Inferior parietal cortex (tissue), 1 donor: ENCODE measurements at regions not wholly inside any gene's neighbourhood (a gene's known extent, or its start where the extent isn't known, plus 50 kb on each side); places are given as distances from the start of the nearest gene placed in this dataset.

Experiments used
- DNase-seq: peaks from one replicate; pipeline ENCODE4 v3.0.0-alpha.2; 2016; ENCODE audit errors: extremely low spot score

DNA sequence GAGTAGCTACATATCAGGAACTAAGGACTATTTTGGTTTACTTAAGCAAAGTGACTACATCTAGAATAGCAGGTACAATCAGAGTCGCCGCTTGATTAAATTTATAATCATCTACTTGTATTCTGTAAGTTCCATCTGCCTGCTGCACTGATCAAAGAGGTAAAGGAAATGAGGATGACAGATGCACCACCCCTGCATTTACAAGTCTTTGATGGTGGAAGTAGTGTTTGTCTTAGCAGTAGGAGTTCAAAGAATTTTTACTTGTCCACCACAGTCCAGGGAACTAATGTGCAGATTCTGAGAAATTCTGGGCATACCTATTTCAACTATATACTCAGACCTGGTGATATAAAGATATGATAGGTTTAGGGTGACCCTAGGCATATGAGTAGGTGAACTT is 184.1 kb upstream of the IVNS1ABP start:
- no peak for DNase-seq

DNA sequence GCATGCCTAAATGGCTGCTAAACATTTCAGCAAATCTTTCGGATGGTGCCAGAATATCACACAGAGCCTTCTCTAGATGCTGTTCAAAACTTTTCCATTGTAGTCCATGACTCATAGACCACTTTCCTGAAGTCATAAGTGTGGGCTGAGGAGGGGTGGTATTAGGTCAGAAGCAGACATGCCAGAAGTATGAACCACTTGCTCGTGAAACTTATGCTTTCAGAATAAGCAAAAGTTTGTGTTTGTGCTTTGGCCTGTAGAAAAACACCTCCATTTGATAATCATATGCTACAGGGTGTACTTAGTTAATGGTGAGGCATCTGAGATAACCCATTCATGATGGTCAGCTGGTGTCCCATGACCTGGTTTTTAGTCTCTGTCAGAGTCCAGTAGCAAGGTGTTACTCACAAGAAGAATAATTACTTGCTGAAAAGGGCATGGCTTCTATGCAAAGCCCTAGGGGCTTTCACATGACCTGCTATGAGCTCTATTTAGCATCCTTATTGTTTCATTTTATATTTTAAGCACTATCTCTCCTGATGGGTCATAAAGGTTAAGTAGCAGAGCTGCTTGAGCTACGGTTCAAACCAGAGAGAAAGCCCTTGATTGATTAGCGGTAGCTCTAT is 183.1 kb upstream of the IVNS1ABP start:
- no peak for DNase-seq

DNA sequence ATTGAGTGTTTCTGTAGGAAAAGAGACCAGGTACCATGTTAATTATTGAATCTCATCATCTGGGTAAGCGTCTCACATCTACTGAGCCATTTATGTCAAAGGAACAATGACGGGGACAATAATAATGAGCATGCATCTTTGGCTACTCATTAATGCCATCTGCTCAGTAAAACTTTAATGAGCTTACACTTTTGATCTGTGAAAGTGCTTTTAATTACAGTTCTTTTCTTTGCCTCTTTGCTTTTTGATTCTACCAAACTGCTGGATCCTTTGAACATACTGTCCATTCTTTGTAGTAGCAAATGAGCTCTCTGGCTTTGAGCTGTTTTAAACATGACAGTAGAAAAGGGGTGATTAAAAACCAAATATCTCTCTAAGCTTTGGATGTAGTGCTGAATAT is 181.2 kb upstream of the IVNS1ABP start:
- DNase-seq, result no peak

DNA sequence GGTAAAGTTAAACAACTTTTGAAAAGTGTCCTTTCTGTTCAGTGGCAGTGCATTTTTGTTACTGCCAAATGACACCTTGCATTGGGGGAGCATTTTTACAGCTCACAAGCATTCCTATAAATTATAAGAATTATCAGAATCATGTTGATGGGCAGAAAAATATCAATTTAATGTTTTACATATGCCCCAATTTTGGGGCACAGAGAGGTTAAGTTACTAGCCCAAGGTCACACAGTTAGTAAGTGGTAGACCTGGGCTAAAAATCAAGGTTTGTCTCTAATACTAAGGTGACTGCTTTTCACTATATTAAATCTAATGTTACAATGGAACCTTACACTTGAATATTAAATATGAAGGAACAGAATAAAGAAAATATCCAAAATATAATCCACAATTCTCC is 180.1 kb upstream of the IVNS1ABP start:
- no peak for DNase-seq

DNA sequence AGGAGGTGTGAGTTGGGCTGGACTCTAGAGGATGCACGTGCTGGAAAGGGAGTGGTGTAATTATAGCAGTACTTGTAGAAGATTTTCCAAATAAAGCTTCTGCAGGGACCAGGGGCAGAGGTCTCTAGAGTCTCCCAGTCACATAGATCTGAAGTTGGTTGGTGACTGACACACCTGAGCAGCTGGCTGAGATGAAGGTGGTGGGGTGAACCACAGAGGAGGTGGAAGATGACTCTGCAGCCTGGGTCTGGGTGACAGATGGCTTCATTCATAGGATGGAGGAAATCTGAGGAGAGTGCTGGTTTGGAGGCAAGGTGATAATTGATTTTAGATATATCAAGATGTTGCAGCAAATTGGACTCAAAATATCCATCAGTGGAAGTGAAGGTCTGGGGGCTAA is 178.9 kb upstream of the IVNS1ABP start:
- no peak for DNase-seq

DNA sequence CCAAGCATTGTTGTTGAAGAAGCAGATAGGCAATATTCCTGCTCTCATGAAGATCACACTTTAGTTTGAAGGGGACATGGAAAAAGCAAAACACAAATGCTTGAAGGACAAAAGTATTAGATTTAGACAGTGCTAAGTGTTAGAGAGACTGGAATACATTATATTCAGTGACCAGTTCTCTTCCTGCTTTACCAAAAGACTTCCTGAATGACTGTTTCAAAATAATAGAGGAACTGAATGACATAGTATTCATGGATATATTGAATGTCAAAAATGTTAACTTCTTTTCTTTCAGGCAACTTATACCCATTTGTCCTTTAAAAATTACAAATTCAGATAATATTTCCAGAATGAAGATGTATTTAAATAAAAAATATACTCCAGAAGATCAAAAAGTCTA is 178.0 kb upstream of the IVNS1ABP start:
- no peak for DNase-seq

DNA sequence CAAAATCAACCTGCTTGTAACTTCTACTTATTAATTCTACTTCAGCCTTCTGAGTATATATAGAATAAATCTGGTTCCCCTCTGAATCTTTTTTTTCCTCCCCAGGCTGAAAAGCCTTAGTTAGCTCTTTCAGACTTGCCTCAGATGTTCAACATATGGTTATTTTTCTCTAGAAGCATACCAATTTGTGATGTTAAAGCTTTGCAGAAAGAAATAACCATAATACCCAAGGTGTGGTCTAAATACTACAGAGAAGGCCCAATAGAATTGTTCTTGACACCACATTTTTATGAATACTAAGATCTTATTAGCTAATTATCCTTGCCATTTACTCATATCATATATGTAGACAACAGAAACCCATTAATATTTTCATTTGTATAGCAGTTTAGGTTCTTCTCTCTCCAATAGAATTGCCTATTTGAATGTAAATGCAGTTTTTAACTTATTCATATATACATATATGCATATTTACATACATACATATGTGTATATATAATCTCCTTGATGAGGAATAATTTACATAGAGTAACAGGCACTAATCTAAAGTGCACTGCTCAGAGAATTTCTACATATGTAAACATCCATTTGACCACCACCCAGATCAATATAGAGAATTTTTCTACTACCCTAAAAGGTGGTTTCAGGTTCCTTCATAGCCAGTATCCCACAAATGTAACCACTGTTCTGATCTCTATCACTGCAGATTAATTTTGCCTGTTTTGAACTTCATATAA is 175.2 kb upstream of the IVNS1ABP start:
- DNase-seq, result no peak

DNA sequence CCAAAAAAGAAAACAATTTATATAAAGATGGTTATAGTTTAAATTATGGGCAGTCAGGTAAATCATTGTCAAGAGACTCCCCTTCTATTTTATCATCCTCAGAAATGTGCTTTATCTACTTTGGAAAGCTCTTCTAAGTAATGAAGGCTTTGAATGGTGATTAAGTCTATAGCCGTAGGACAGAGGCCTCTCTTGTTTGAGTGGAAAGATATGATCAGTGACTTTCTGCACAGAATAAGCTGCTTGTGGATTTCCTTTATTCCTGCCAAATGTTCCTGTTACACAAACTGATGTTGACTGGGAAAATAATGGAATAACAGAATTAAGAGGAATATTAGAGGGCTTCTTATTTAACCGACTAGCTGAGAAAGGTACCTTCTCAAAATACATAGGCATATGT is 174.6 kb upstream of the IVNS1ABP start:
- DNase-seq, result no peak

DNA sequence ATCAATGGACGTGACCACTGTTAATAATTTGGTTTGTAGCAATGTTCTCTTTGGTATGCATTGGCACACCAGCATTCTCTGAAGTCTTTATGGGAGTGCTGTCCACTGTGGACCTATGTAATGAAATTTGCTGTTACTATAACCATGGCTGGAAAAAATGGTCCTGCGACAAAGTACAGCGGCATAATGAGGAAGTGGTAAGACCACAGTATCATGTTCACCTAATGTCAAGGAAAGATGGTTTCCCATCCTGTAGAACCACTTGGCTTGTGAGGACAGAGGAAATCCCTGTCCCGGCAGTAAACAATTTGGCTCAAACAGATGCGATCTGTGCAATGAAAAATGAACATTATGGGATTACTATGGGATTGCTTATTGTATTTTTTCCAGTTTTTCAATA is 173.9 kb upstream of the IVNS1ABP start:
- DNase-seq, result no peak

DNA sequence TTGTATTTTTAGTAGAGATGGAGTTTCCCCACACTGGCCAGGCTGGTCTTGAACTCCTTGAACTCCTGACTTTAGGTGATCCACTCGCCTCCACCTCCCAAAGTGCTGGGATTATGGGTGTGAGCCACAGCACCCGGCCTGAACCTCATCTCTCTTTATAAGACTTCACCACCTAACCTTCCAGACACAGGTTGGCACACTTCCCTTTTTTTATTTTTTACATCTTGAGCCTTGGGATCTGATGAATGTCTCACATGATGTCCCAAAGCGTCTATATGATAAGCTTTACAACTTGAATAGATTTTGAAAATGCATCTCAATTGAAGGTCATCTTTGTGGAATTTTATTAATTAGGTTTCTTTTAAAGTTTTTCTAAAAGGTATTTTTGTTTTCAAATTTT is 172.4 kb upstream of the IVNS1ABP start:
- no peak for DNase-seq

DNA sequence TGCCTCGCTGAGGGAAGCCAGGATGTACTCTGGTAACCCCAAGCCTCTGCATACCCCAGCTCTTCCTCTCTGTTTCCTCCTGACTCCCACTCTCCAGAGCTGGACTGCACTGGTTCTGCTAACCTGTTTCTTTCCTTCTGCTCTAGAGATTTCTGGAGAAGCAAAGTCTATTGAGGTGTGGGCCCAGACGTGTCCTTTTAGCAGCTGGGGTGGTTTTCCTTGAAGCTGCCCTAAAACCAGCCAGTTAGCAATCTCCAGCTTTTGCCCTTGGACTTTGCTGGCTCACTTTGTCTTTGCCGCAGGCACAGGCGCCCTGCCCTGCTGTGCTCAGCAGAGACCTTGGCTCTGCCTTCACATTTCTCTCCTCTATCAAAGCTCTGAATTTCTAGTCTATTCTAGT is 171.8 kb upstream of the IVNS1ABP start:
- no peak for DNase-seq

DNA sequence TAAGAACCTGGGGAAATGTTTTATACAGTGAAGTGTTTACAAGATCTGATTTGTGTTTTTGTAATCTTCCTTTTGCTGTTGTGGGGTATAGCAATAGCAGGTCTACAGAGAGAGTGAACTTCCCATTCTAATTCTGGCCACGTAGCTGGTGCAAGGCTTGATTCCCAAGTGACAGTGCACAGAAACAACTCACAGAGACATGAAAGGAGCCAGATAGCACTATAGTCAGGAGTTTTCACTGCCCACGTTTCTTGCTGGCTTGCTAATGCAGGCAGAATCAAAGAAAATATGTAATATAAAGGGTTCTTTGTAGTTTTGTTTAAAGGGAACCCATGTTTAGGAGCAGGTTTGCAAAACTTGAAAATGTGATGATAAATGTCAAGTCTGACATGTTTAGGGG is 170.9 kb upstream of the IVNS1ABP start:
- DNase-seq, result no peak

DNA sequence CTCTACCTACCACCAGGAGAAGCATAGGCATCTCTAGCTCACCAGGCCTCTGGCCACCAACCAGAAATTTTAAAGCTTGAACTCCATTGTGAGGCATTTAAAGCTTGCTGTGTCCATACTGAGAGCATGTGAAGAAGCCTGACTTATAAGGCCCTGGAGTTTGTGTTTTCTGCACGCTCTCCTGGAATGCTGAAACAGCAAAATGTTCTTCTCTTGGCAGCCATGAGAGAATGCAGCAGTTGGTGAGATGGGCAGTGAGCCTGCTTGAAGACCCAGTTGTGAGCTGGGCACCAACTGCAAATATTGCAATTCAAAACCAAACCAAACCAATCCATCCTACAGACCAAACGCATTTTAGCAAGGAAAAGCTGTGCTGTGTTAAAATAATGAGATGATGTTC is 170.0 kb upstream of the IVNS1ABP start:
- DNase-seq, result no peak

DNA sequence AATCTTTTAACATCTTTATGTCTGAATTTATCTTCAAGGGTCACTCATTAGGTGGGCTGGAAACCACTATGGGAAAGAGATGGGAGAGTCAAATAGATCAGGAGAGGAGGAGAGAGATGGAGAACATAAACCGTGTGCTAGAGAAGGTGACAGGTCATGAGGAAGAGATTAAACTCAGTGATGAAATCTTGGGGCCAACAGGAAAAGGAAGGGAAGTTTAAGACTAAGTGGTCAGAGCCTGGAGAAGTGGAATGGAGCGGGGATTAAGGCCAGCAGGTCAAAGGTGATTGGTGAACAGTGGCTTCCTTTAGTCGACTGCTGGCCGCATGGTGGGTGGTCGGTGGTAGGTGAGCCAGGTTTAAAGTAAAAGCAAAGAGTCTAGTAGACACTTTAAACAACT is 169.3 kb upstream of the IVNS1ABP start:
- DNase-seq, result no peak

DNA sequence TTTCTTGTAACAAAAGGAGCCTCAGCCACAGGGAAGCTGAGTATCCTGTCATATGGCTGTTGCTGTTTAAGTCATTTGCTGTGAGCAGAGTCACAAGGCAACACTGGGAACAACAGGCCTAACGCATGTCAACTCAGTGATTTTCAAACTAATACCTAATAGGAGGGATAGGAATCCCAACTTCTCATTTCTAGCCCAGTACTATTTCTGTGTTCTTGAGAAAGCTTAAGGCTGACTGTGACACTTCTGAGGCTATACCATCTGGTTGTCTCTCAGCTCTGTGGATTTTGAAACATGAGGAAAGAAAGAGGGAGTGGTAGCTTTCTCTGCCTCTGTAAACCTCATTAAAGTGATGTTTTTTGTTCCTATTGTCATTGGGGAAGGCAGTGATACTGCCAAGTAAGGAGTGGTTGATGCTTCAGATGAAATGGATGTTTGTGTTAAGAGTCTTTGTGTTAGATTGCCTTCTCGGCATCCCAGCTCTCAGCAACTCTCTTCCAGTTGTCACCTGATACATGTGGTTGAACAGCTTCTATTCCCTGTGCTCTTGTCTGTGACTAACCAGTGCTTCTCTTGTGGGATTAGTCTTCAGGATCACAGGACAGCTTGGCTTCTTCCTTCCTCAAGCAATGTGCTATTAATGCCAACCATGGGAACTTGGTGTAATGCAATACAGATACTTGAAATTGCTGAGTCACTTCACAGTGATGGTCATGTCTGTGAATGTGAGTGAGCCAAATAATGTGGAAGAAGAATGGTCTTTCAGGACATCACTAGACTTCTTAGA is 166.8 kb upstream of the IVNS1ABP start:
- DNase-seq, result peak; percentile 39

DNA sequence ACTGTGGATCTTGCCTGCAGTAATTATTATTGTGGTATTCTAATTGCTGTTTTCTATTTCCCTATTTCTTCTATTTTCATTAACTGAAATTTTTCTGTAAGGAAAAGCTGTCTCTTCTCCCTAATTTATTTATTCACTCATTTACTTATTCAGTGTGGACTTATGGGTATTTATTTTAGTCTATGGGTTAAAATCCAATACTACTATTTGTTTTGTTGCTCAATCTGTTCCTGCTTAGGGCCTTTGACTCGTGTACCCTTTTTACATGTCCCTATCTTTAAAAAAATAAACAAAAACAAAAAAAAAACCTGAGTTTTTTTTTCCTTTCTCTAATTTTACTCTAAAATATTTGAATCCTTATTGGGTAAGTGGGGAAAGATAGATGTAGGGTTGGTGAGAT is 166.2 kb upstream of the IVNS1ABP start:
- DNase-seq, result no peak

DNA sequence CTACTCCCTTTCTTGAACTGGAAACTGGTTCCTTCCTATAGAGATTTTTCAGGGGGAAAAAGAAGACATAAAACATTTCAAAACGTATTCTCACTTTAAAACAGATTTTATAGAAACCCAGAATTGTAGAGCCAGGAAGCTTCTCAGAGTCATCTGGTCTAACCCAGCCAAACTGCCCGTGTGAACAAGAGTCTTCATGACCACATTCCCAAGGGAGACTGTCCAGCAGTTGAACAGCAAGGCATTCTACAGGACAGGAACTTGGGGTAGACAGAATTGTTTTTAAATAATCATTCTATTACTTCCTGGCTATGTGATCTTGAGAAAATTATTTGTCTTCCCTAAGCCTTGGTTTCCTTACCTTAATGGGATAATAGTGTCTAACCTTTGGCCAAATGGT is 163.5 kb upstream of the IVNS1ABP start:
- DNase-seq, result no peak

DNA sequence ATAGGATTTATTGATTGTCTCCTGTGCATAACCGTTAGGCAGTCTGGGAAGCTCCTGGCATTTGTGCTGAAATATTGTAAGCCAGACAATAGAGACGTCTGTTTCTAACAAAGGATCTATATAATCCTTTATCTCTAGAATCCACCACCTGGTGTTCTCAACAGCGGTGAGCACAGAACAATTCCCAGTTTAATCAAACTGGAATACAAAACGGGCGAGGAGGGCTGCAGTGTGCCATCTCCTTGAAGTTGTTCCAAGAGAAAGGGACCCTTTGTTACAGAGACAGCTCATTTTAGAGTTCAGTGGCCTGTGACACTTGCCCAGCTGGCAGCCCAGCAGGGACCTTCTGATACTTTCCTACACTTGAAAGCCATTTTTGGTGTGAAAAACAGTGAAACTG is 162.8 kb upstream of the IVNS1ABP start:
- no peak for DNase-seq

DNA sequence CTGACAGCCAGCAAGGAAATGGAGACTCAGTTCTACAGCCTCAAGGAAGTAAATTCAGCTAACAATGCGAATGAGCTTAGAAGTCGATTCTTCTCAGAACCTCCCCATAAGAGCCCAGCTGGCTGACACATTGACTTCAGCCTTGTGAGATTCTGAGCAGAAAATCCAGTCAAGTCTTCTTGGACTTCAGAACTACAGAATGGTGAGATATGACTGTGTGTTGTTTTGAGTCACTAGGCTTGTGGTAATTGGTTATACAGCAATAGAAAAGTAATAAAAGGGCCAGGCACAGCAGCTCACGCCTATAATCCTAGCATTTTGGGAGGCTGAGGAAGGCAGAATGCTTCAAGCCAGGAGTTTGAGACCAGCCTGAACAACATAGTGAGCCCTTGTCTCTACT is 161.8 kb upstream of the IVNS1ABP start:
- no peak for DNase-seq

DNA sequence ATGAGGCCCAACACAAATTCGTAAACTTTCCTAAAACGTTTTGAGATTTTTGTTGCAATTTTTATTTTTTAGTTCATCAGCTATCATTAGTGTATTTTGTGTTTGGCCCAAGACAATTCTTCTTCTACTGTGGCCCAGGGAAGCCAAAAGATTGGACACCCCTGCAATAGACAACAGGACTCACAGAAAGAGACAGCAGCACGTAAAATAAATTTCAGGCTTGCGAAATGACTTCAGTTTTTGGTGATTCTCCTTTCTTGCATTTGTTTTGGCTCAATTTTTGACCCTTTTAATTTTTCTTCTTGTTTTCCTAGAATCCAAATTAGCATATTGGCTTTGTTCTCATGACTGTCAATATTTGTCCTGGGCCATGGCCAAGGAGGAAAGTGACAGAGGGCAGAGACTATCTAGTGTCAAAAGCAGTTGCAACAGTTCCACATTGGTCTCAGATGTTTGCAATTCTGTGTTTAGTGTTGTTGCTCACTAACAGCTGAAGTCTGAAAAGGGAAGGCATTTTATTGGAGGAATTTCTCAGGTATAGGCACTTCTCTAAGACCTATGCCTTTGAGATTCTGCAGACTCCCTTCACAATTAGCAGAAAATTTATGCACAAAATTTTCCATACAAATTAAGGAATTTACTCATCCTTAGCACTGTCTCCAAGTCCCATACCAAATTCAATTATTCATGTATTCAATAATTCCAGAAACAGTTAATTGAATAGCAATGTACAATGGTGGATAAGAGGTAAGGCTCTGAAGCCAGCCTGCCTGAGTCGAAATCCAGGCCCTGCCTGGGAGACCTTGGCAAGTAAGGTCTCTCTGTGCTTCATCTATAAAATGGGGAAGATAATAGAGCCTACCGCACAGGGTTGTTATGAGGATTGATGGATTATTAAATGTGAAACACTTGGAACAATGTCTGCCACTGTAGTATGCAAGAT is 160.9 kb upstream of the IVNS1ABP start:
- no peak for DNase-seq

DNA sequence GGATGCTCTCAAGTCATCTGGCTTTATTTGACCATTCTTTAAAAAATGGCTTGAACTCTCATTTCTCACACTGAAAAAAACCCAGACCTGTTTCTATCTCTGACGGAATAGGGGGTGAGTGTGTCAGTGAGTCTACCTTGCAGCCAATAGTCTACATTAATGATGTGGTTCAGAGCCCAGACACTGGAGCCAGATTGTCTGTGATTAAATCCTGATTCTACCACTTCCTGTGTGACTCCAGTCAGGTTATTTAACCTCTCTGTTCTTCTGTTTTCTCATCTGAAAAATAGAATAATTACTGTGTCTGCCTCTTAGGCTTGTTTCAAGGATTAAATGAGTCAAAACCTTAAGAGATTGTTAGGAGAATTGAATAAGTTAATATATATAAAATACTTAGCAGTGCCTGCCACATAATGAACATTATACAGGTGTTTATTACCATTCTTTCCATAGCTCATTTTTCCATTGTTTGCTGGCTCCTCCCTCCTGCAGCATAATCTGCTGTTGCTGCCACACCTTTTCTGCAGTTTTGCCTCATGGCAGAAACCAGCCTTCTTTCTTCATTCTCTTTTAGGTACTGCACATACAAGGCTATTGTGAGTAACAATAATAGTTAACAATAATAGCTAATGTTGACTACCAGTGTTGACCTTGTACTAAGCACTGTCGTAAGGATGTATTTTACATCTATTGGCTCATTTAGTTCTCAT is 157.6 kb upstream of the IVNS1ABP start:
- DNase-seq, result no peak
